Activated CD4-positive, alpha-beta T cell treated with anti-CD3 and anti-CD28 coated beads, Interleukin-2, amount 10 ng/mL, durations not matched to agents 7 days and 5 days (primary cell): ENCODE measurements at regions not wholly inside any gene's neighbourhood (a gene's known extent, or its start where the extent isn't known, plus 50 kb on each side); places are given as distances from the start of the nearest gene placed in this dataset.
"Not testable (repeated sequence)": the region's sequence is repeated elsewhere in the genome, so short reads cannot be mapped to it uniquely, and the experiment has no call there.

ENCODE experiments used
- CTCF ChIA-PET: fragments of 350-600 bp; sonication (Branson Sonifier 250); formaldehyde crosslinking; loops from one replicate; lab custom pipeline; 2021; ENCODE audit warnings: antibody characterized with exemption; lab: Charles Lee
- POLR2A ChIA-PET: fragments of 350-600 bp; sonication (Branson Sonifier 250); formaldehyde crosslinking; loops from one replicate; lab custom pipeline; 2021; ENCODE audit warnings: antibody characterized with exemption; lab: Charles Lee
- DNase-seq: peaks from one replicate; pipeline ENCODE4 v3.0.0-alpha.2; 2020
- H3K27ac Mint-ChIP-seq: one replicate; pipeline ENCODE4 v1.8.0; 2021; ENCODE audit warnings: mild to moderate bottlenecking, moderate library complexity, mixed read lengths
- H3K27me3 Mint-ChIP-seq: one replicate; pipeline ENCODE4 v1.8.0; 2021; ENCODE audit warnings: mixed read lengths
- H3K36me3 Mint-ChIP-seq: one replicate; pipeline ENCODE4 v1.8.0; 2021; ENCODE audit warnings: low read depth, mixed read lengths
- H3K4me1 Mint-ChIP-seq: one replicate; pipeline ENCODE4 v1.8.0; 2021; ENCODE audit warnings: mixed read lengths
- H3K4me3 Mint-ChIP-seq: one replicate; pipeline ENCODE4 v1.8.0; 2021; ENCODE audit warnings: mild to moderate bottlenecking, moderate library complexity, mixed read lengths
- H3K9me3 Mint-ChIP-seq: one replicate; pipeline ENCODE4 v1.8.0; 2021; ENCODE audit warnings: mixed read lengths

DNA sequence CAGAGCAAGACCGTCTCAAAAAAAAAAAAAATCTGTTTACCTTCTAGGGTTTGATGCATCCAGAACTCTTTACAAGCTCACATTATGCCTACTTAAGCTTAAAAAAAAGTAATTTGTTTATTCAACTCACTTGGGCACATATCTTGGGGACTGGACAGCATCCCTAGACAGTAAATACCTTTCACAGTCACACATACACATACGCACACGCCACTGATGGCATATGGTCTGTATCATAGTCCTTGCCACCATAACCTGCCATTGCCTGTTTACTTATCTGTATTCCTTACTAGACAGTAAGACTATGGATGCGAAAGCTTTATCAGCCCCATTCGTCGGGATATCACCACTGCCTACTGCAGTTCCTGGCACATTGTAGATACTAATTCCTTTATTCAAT, 446.3 kb upstream of the RGS18 start:
- Mint-ChIP-seq H3K27ac (no peak overlapping the region), H3K36me3 (no peaks in the 10 kb centered on the region), H3K9me3 (no peaks in the 10 kb centered on the region), H3K4me1 (no peaks in the 10 kb centered on the region), H3K27me3 (no peaks in the 10 kb centered on the region), H3K4me3 (no peak overlapping the region)
- ChIA-PET POLR2A (no interaction called here), CTCF (no interaction called here)
- no peak for DNase-seq

GRCh38 chr1:191714845-191715244, 443.4 kb upstream of the RGS18 start:
- Mint-ChIP-seq H3K4me1 (no peaks in the 10 kb centered on the region), H3K36me3 (no peaks in the 10 kb centered on the region), H3K9me3 (no peaks in the 10 kb centered on the region), H3K27me3 (no peaks in the 10 kb centered on the region), H3K27ac (no peak overlapping the region), H3K4me3 (no peak overlapping the region)
- ChIA-PET POLR2A (no interaction called here), CTCF (no interaction called here)
- DNase-seq: no peak

DNA sequence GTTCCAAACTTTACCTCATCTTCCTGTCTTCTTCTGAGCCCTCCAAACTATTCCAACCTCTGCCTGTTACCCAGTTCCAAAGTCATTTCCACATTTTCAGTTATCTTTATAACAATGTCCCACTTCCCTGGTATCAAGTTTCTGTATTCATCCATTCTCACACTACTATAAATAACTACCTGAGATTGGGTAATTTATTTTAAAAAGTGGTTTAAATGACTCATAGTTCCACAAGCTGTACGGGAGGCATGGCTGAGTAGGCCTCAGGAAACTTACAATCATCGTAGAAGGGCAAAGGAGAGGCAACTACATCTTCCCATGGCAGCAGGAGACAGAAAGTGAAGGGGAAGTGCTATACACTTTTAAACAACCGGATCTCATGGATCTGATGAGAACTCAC, 428.5 kb upstream of the RGS18 start:
- ChIA-PET POLR2A (no interaction called here), CTCF (no interaction called here)
- H3K4me1 Mint-ChIP-seq: no peaks in the 10 kb centered on the region
- H3K36me3 Mint-ChIP-seq: no peaks in the 10 kb centered on the region
- no peaks in the 10 kb centered on the region for H3K27me3 Mint-ChIP-seq
- no peak for DNase-seq
- H3K9me3 Mint-ChIP-seq: peaks cover 4% of the 10 kb centered on the region
- H3K27ac Mint-ChIP-seq: no peak overlapping the region
- H3K4me3 Mint-ChIP-seq: no peak overlapping the region

DNA sequence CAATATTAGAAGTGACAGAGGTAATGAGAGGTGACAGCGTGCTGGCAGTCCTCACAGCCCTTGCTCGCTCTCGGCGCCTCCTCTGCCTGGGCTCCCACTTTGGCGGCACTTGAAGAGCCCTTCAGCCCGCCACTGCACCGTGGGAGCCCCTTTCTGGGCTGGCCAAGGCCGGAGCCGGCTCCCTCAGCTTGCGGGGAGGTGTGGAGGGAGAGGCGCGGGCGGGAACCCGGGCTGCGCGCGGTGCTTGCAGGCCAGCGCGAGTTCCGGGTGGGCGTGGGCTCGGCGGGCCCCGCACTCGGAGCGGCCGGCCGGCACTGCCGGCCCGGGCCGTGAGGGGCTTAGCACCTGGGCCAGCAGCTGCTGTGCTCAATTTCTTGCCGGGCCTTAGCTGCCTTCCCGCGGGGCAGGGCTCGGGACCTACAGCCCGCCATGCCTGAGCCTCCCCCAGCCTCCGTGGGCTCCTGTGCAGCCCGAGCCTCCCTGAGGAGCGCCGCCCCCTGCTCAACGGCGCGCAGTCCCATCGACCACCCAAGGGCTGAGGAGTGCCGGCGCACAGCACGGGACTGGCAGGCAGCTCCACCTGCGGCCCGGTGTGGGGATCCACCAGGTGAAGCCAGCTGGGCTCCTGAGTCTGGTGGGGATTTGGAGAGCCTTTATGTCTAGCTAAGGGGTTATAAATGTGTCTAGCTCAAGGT, 426.5 kb upstream of the RGS18 start:
- H3K36me3 Mint-ChIP-seq, POLR2A ChIA-PET, H3K4me3 Mint-ChIP-seq, DNase-seq, H3K27ac Mint-ChIP-seq, H3K4me1 Mint-ChIP-seq, CTCF ChIA-PET, H3K27me3 Mint-ChIP-seq, H3K9me3 Mint-ChIP-seq: not testable (repeated sequence)

DNA sequence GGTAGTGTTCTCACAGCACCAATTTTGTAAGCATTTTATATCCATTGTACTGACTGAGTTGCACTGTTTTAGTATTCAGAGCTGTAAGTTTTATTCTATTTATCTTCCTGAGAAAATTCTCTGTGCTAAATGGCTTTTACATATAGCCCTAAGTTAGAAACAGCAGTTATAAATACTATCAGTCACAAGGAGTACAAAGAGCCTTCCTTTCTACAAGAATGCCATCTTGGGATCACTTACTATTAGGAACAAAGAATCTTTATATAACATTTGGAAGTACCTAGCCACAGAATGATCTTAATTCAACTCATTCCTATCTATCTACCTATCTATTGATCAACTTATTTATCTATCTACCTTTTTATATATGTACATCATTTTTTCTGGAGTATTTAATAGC, 423.9 kb upstream of the RGS18 start:
- POLR2A ChIA-PET: no interaction called here
- H3K27ac Mint-ChIP-seq: no peak overlapping the region
- no peaks in the 10 kb centered on the region for H3K36me3 Mint-ChIP-seq
- peaks cover 4% of the 10 kb centered on the region for H3K9me3 Mint-ChIP-seq
- no peaks in the 10 kb centered on the region for H3K27me3 Mint-ChIP-seq
- no peak for DNase-seq
- no peaks in the 10 kb centered on the region for H3K4me1 Mint-ChIP-seq
- CTCF ChIA-PET: no interaction called here
- no peak overlapping the region for H3K4me3 Mint-ChIP-seq

- CTCF ChIA-PET: interaction anchor here (0.6 kb wide), 1 partner anchor 765 kb away, joined by 3 read pairs; no protein-coding TSS in a partner anchor
- Mint-ChIP-seq H3K27me3 (no peaks in the 10 kb centered on the region), H3K4me1 (no peaks in the 10 kb centered on the region), H3K36me3 (no peaks in the 10 kb centered on the region), H3K9me3 (no peaks in the 10 kb centered on the region), H3K27ac (no peak overlapping the region), H3K4me3 (no peak overlapping the region)
- POLR2A ChIA-PET: no interaction called here
- no peak for DNase-seq
Observed at GRCh38 chr1:191739544-191739943, 418.7 kb upstream of the RGS18 start.

DNA sequence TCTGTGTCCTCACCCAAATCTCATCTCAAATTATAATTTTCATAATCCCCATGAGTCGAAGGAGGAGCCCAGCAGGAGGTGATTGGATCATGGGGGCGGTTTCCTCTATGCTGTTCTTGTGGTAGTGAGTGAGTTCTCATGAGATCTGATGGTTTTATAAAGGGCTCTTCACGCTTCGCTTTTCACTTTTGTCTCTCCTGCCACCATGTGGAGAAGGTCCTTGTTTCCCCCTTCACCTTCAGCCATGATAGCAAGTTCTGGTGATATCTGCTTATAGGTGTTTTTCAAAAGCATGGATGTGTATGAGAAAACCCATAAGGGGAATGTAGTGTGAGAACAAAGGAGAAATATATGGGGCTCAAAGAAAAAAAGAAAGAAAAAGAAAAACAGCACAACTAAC, 405.9 kb upstream of the RGS18 start:
- H3K27me3 Mint-ChIP-seq: no peaks in the 10 kb centered on the region
- no peak overlapping the region for H3K27ac Mint-ChIP-seq
- no peaks in the 10 kb centered on the region for H3K4me1 Mint-ChIP-seq
- H3K36me3 Mint-ChIP-seq: no peaks in the 10 kb centered on the region
- ChIA-PET POLR2A (no interaction called here), CTCF (no interaction called here)
- no peak overlapping the region for H3K4me3 Mint-ChIP-seq
- peaks cover 2% of the 10 kb centered on the region for H3K9me3 Mint-ChIP-seq
- no peak for DNase-seq

GRCh38 chr1:191760016-191760415, 398.2 kb upstream of the RGS18 start:
- Mint-ChIP-seq H3K4me3 (no peak overlapping the region), H3K27me3 (no peaks in the 10 kb centered on the region), H3K9me3 (no peaks in the 10 kb centered on the region), H3K27ac (no peak overlapping the region), H3K4me1 (no peaks in the 10 kb centered on the region), H3K36me3 (no peaks in the 10 kb centered on the region)
- CTCF ChIA-PET: no interaction called here
- no peak for DNase-seq
- POLR2A ChIA-PET: no interaction called here

GRCh38 chr1:191788551-191788950, 369.7 kb upstream of the RGS18 start:
- H3K27me3 Mint-ChIP-seq: no peaks in the 10 kb centered on the region
- POLR2A ChIA-PET: no interaction called here
- H3K4me3 Mint-ChIP-seq: no peak overlapping the region
- no peak for DNase-seq
- H3K9me3 Mint-ChIP-seq: peaks cover 3% of the 10 kb centered on the region
- H3K36me3 Mint-ChIP-seq: no peaks in the 10 kb centered on the region
- no peak overlapping the region for H3K27ac Mint-ChIP-seq
- no peaks in the 10 kb centered on the region for H3K4me1 Mint-ChIP-seq
- CTCF ChIA-PET: no interaction called here

- Mint-ChIP-seq H3K36me3 (no peaks in the 10 kb centered on the region), H3K27ac (no peak overlapping the region), H3K4me1 (no peaks in the 10 kb centered on the region), H3K27me3 (no peaks in the 10 kb centered on the region), H3K9me3 (no peaks in the 10 kb centered on the region), H3K4me3 (no peak overlapping the region)
- DNase-seq: no peak
- ChIA-PET CTCF (no interaction called here), POLR2A (no interaction called here)
Observed at GRCh38 chr1:191798178-191798577, 360.1 kb upstream of the RGS18 start.

DNA sequence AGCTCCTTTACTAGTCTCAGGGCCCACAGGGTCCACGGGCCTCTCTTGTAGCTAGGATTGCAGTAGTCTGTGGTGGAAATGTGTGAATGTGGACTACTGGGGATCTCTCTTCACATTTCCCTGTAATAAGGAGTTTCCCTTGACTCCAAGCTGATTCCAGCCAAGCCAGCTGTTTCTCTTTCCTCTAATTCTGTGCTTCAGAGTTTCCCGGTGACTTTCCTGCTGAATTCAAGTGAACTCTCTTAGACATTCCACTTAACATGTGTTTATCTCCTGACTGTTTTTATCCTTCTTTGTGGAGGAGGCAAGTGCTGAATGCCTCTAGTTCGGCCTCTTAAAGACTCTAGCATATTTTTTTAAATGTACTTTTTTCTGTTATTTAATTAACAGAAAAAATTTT, 354.0 kb upstream of the RGS18 start:
- no peaks in the 10 kb centered on the region for H3K27me3 Mint-ChIP-seq
- no peaks in the 10 kb centered on the region for H3K36me3 Mint-ChIP-seq
- H3K4me3 Mint-ChIP-seq: no peak overlapping the region
- POLR2A ChIA-PET: no interaction called here
- DNase-seq: no peak
- H3K9me3 Mint-ChIP-seq: peaks cover 4% of the 10 kb centered on the region
- CTCF ChIA-PET: no interaction called here
- no peak overlapping the region for H3K27ac Mint-ChIP-seq
- no peaks in the 10 kb centered on the region for H3K4me1 Mint-ChIP-seq

DNA sequence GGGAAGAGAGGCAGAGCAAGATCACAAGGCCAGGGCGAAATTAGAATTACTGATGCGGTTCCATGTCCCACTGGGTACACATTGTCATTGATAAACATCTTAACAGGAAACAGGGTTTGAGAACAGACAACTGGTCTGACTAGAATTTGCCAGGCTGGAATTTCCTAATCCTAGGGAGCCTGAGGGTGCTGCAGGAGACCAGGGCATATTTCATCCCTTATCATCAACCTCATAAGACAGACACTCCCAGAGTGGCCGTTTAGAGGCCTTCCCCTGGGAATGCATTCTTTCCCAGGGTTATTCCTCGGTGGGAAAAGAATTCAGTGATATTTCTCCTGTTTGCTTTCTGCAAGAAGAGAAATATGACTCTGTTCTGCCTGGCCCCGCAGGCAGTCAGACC, 344.7 kb upstream of the RGS18 start:
- H3K9me3 Mint-ChIP-seq, POLR2A ChIA-PET, H3K27ac Mint-ChIP-seq, H3K4me3 Mint-ChIP-seq, H3K4me1 Mint-ChIP-seq, H3K27me3 Mint-ChIP-seq, DNase-seq, H3K36me3 Mint-ChIP-seq, CTCF ChIA-PET: not testable (repeated sequence)

GRCh38 chr1:191818198-191818597, 340.1 kb upstream of the RGS18 start:
- Mint-ChIP-seq H3K9me3 (no peaks in the 10 kb centered on the region), H3K36me3 (no peaks in the 10 kb centered on the region), H3K27ac (no peak overlapping the region), H3K4me3 (no peak overlapping the region), H3K27me3 (no peaks in the 10 kb centered on the region), H3K4me1 (no peaks in the 10 kb centered on the region)
- ChIA-PET POLR2A (no interaction called here), CTCF (no interaction called here)
- DNase-seq: no peak

GRCh38 chr1:191831572-191831971, 326.7 kb upstream of the RGS18 start:
- H3K4me3 Mint-ChIP-seq: no peak overlapping the region
- peaks cover 4% of the 10 kb centered on the region for H3K9me3 Mint-ChIP-seq
- H3K4me1 Mint-ChIP-seq: no peaks in the 10 kb centered on the region
- no peak for DNase-seq
- CTCF ChIA-PET: no interaction called here
- no peaks in the 10 kb centered on the region for H3K27me3 Mint-ChIP-seq
- H3K27ac Mint-ChIP-seq: no peak overlapping the region
- no peaks in the 10 kb centered on the region for H3K36me3 Mint-ChIP-seq
- POLR2A ChIA-PET: no interaction called here
